ENCODE measurements at regions not wholly inside any gene's neighbourhood (a gene's known extent, or its start where the extent isn't known, plus 50 kb on each side); places are given as distances from the start of the nearest gene placed in this dataset.

GRCh38 chr12:24088751-24089509 is 139.5 kb upstream of the SOX5 start:
- Histone ChIP-seq H3K9me3 (no peaks in the 10 kb centered on the region), H3K4me1 (no peaks in the 10 kb centered on the region), H3K4me2 (no peak overlapping the region), H3K27ac (no peak overlapping the region), H3K4me3 (no peak overlapping the region)
- ATAC-seq (no peak), DNase-seq (ENCODE audit: low read depth in 1 of 2, low spot score in 1 of 2) (no peak), FAIRE-seq (no peak)
- 2% methylated on average over 5 of the region's 5 CpGs for WGBS (ENCODE audit: missing lambda C conversion rate)
- TF ChIP-seq RAD21 (conservative IDR thresholded peaks at IDR 0.05 in 1 of 2, IDR thresholded peaks at IDR 0.05 in 1 of 2) (no peak), RARB (CRISPR knock-in tag; IDR thresholded peaks at IDR 0.05) (no peak), ELK1 (IDR thresholded peaks at IDR 0.05; ENCODE audit: low read depth, low read length) (no peak), FOSB (CRISPR knock-in tag; IDR thresholded peaks at IDR 0.05) (no peak), POLR2A (IDR thresholded peaks at IDR 0.05; ENCODE audit: low read length) (no peak), RCOR1 (IDR thresholded peaks at IDR 0.05; ENCODE audit: low read depth, low read length) (no peak)
- ChIA-PET POLR2A (no interaction called here), CTCF (no interaction called here)

GRCh38 chr12:24087294-24087693 is 137.8 kb upstream of the SOX5 start:
- WGBS (ENCODE audit: missing lambda C conversion rate): under 1% methylated on average over 4 of the region's 4 CpGs
- Histone ChIP-seq H3K4me3 (no peak overlapping the region), H3K27ac (no peak overlapping the region), H3K4me2 (no peak overlapping the region), H3K9me3 (no peaks in the 10 kb centered on the region), H3K4me1 (no peaks in the 10 kb centered on the region)
- TF ChIP-seq, protein P1, sequence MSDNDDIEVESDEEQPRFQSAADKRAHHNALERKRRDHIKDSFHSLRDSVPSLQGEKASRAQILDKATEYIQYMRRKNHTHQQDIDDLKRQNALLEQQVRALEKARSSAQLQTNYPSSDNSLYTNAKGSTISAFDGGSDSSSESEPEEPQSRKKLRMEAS (IDR thresholded peaks at IDR 0.05): no peak
- TF ChIP-seq EHMT2 (IDR thresholded peaks at IDR 0.05; ENCODE audit: low read depth) (no peak), SREBF2 (IDR thresholded peaks at IDR 0.05) (no peak), RCOR1 (IDR thresholded peaks at IDR 0.05; ENCODE audit: low read depth, low read length) (no peak), HDAC2 (IDR thresholded peaks at IDR 0.05) (no peak), EHF (CRISPR knock-in tag; IDR thresholded peaks at IDR 0.05) (no peak), CHD4 (IDR thresholded peaks at IDR 0.05; ENCODE audit: borderline replicate concordance) (no peak), POLR2AphosphoS2 (conservative IDR thresholded peaks at IDR 0.05; ENCODE audit: low read length) (no peak), CBX8 (IDR thresholded peaks at IDR 0.05) (no peak), CBX2 (IDR thresholded peaks at IDR 0.05; ENCODE audit: borderline replicate concordance, low read depth) (no peak), RNF2 (IDR thresholded peaks at IDR 0.05; ENCODE audit: borderline replicate concordance, low read depth) (no peak), KDM1A (IDR thresholded peaks at IDR 0.05; ENCODE audit: low read depth) (no peak), FOXS1 (CRISPR knock-in tag; IDR thresholded peaks at IDR 0.05) (no peak), EP300 (IDR thresholded peaks at IDR 0.05) (no peak), RARB (CRISPR knock-in tag; IDR thresholded peaks at IDR 0.05) (no peak), CTCF (IDR thresholded peaks at IDR 0.05) (no peak), CHD2 (IDR thresholded peaks at IDR 0.05; ENCODE audit: low read length, partially characterized antibody) (no peak), E2F6 (IDR thresholded peaks at IDR 0.05; ENCODE audit: borderline replicate concordance, low read depth) (no peak), HOXA7 (CRISPR knock-in tag; IDR thresholded peaks at IDR 0.05) (no peak)
- TF ChIP-seq, protein P2, sequence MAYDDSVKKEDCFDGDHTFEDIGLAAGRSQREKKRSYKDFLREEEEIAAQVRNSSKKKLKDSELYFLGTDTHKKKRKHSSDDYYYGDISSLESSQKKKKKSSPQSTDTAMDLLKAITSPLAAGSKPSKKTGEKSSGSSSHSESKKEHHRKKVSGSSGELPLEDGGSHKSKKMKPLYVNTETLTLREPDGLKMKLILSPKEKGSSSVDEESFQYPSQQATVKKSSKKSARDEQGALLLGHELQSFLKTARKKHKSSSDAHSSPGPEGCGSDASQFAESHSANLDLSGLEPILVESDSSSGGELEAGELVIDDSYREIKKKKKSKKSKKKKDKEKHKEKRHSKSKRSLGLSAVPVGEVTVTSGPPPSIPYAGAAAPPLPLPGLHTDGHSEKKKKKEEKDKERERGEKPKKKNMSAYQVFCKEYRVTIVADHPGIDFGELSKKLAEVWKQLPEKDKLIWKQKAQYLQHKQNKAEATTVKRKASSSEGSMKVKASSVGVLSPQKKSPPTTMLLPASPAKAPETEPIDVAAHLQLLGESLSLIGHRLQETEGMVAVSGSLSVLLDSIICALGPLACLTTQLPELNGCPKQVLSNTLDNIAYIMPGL (CRISPR knock-in tag; IDR thresholded peaks at IDR 0.05; ENCODE audit: borderline replicate concordance): no peak
- POLR2A ChIA-PET: no interaction called here
- FAIRE-seq: no peak
- no peak for DNase-seq (ENCODE audit: low read depth in 1 of 2, low spot score in 1 of 2)
- no peak for ATAC-seq
- CTCF ChIA-PET: no interaction called here
